ENCODE measurements at regions not wholly inside any gene's neighbourhood (a gene's known extent, or its start where the extent isn't known, plus 50 kb on each side); places are given as distances from the start of the nearest gene placed in this dataset.

DNA sequence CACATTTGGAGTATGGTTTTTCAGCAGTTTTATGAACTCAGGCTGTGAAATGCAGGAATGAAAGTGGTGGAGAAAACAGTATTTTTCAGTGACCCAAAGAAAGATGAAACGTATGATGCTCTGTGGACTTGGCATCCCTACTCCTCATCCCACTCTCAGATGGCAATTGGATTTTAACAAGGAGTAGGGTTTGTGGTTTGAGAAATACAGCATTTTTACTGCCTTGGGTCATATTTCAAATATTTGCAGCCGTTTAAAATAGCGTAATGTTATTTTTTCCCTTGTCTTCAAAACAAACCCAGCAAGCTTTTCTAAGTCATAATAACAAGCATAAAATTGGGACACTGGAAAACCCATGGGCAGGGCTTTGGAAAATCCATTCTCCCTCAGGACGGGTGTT is 117.2 kb upstream of the LRIG1 start:
- Histone ChIP-seq H3K4me1 (no peaks in the 10 kb centered on the region), H3K9me3 (no peaks in the 10 kb centered on the region), H3K4me3 (no peak overlapping the region), H3K36me3 (no peaks in the 10 kb centered on the region), H3K27me3 (no peaks in the 10 kb centered on the region), H3K27ac (no peak overlapping the region)
- WGBS, 2 donors, result 74 to 82% methylated on average over 4 of the region's 4 CpGs
- DNase-seq, result no peak
- intact Hi-C loops (cut with DNase I), result no loop called here
- TF ChIP-seq, protein P1, sequence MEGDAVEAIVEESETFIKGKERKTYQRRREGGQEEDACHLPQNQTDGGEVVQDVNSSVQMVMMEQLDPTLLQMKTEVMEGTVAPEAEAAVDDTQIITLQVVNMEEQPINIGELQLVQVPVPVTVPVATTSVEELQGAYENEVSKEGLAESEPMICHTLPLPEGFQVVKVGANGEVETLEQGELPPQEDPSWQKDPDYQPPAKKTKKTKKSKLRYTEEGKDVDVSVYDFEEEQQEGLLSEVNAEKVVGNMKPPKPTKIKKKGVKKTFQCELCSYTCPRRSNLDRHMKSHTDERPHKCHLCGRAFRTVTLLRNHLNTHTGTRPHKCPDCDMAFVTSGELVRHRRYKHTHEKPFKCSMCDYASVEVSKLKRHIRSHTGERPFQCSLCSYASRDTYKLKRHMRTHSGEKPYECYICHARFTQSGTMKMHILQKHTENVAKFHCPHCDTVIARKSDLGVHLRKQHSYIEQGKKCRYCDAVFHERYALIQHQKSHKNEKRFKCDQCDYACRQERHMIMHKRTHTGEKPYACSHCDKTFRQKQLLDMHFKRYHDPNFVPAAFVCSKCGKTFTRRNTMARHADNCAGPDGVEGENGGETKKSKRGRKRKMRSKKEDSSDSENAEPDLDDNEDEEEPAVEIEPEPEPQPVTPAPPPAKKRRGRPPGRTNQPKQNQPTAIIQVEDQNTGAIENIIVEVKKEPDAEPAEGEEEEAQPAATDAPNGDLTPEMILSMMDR (IDR thresholded peaks at IDR 0.05), result no peak
- no peak for TF ChIP-seq POLR2A (IDR thresholded peaks at IDR 0.05)

- no peaks in the 10 kb centered on the region for H3K27me3 ChIP-seq
- H3K4me3 ChIP-seq, result no peak overlapping the region
- no peak for DNase-seq
- TF ChIP-seq POLR2A (IDR thresholded peaks at IDR 0.05), result no peak
- TF ChIP-seq, protein P1 (IDR thresholded peaks at IDR 0.05), result no peak
- H3K9me3 ChIP-seq, result no peaks in the 10 kb centered on the region
- peaks cover 0 to 10% (median 0%) of the 10 kb centered on the region in 3 donors for H3K4me1 ChIP-seq
- no peak overlapping the region for H3K27ac ChIP-seq
- 81 to 87% methylated on average over 9 of the region's 9 CpGs for WGBS, 2 donors
- intact Hi-C loops (cut with DNase I), result no loop called here
- H3K36me3 ChIP-seq, result no peaks in the 10 kb centered on the region
Measured at GRCh38 chr3:66620296-66620695, 119.5 kb upstream of the LRIG1 start.

DNA sequence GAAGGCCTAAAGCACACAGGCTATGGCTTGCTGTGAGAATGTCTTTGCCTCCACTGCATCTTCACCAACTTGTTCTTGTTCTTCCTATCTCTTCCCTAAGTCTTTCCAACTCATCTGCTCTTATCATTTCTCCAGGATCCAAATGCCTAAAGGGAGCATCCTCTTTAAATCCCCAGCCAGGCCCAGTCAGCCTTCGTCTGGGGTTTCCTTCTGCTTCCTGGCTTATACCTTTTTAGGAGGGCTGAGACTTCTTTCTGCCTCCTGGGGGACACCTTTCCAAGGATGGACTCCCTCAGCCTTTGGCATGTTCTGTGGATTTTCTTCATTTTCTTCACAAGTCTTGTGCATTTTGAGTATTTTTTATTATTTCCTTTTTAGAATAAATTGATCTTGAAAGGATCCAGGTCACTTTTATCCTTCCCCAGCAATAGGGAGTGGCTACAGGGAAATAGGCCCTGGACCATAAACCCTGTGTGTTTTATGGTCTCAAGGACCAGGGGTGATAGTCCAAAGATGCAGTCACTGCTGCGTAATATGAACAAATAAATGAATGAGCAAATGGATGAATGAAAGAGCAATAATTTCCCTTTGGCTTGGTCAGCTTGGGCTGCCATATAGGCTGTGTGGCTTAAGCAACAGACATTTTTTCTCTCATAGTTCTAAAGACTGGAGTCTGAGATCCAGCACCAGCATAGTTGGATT is 122.1 kb upstream of the LRIG1 start:
- intact Hi-C loops (cut with DNase I), result no loop called here
- Histone ChIP-seq H3K9me3 (no peaks in the 10 kb centered on the region), H3K36me3 (no peaks in the 10 kb centered on the region), H3K27me3 (no peaks in the 10 kb centered on the region), H3K4me3 (no peak overlapping the region), H3K4me1 (peaks cover 0 to 19% (median 0%) of the 10 kb centered on the region in 3 donors), H3K27ac (no peak overlapping the region)
- no peak for DNase-seq
- WGBS, 2 donors, result 89 to 98% methylated on average over 2 of the region's 2 CpGs
- TF ChIP-seq, protein P1 (IDR thresholded peaks at IDR 0.05), result no peak
- no peak for TF ChIP-seq POLR2A (IDR thresholded peaks at IDR 0.05)

DNA sequence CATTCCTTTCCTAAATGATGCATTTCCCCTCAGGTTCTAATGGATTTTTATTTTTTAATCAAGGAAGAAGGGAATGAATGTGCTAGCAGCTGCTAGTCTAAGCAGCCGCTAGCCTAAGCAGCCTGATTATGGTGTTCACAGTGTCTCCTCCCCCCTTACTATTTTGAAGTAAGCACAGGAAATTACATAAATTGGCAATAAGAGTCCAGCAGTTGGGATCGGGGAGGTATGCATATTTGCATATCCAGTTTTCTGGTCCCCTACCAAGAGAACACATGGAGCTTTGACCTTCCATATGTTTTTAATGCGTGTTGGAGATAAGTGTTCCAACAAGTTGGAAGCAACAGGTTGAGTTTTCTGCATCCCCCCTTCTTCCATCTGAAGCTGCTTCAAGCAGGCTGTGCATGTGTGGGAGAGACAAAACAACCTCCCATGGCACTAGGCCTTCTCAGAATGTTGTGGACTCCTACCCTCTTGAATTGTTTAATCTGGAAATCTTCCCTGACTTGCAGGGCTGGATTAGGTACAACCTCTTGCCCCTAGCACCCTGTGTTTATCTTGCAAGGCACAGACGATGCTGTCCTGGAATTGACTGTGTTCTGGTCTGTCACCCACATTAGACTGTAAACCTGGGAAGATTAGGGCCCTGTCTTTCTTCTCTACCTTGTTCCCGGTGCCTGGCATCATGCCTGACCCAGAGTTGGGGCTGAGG is 124.8 kb upstream of the LRIG1 start:
- WGBS, 2 donors, result 59 to 63% methylated on average over 4 to 5 of the region's 5 CpGs
- no peaks in the 10 kb centered on the region for H3K36me3 ChIP-seq
- H3K27me3 ChIP-seq, result no peaks in the 10 kb centered on the region
- no peaks in the 10 kb centered on the region for H3K9me3 ChIP-seq
- no peak for TF ChIP-seq POLR2A (IDR thresholded peaks at IDR 0.05)
- TF ChIP-seq, protein P1 (IDR thresholded peaks at IDR 0.05), result no peak
- intact Hi-C loops (cut with DNase I), result no loop called here
- no peak for DNase-seq
- H3K27ac ChIP-seq, result no peak overlapping the region
- H3K4me3 ChIP-seq, result no peak overlapping the region
- H3K4me1 ChIP-seq, result peaks cover 0 to 19% (median 0%) of the 10 kb centered on the region in 3 donors
